GM18498 (cell line): ENCODE measurements at regions not wholly inside any gene's neighbourhood (a gene's known extent, or its start where the extent isn't known, plus 50 kb on each side); places are given as distances from the start of the nearest gene placed in this dataset.
"Not testable (repeated sequence)": the region's sequence is repeated elsewhere in the genome, so short reads cannot be mapped to it uniquely, and the experiment has no call there.

ENCODE experiments used
- ATAC-seq: cut with Tn5 transposase; IDR thresholded peaks from one replicate; pipeline ENCODE4 v1.9.1; 2021; ENCODE audit warnings: mild to moderate bottlenecking, moderate library complexity; ENCODE audit not compliant: unreplicated experiment

- ATAC-seq = no peak
Observed at GRCh38 chr21:27329255-27329851, 362.5 kb upstream of the ADAMTS5 start.

GRCh38 chr21:27326301-27326700, 359.4 kb upstream of the ADAMTS5 start:
- no peak for ATAC-seq

- ATAC-seq = no peak
Observed at GRCh38 chr21:27323331-27323730, 356.4 kb upstream of the ADAMTS5 start.

- no peak for ATAC-seq
Observed at GRCh38 chr21:27321791-27322190, 354.9 kb upstream of the ADAMTS5 start.

- no peak for ATAC-seq
Observed at GRCh38 chr21:27320868-27321267, 354.0 kb upstream of the ADAMTS5 start.

GRCh38 chr21:27317601-27318000, 350.7 kb upstream of the ADAMTS5 start:
- not testable (repeated sequence) for ATAC-seq

- no peak for ATAC-seq
Observed at GRCh38 chr21:27315373-27315772, 348.5 kb upstream of the ADAMTS5 start.

- no peak for ATAC-seq
Observed at GRCh38 chr21:27314131-27314530, 347.2 kb upstream of the ADAMTS5 start.

- ATAC-seq = no peak
Observed at GRCh38 chr21:27306791-27307775, 340.2 kb upstream of the ADAMTS5 start.

GRCh38 chr21:27306206-27306605, 339.3 kb upstream of the ADAMTS5 start:
- no peak for ATAC-seq

GRCh38 chr21:27301220-27301619, 334.3 kb upstream of the ADAMTS5 start:
- no peak for ATAC-seq

GRCh38 chr21:27300770-27301169, 333.9 kb upstream of the ADAMTS5 start:
- ATAC-seq = no peak

- no peak for ATAC-seq
Observed at GRCh38 chr21:27298465-27298864, 331.6 kb upstream of the ADAMTS5 start.

- ATAC-seq = no peak
Observed at GRCh38 chr21:27293239-27293638, 326.4 kb upstream of the ADAMTS5 start.

GRCh38 chr21:27292783-27293182, 325.9 kb upstream of the ADAMTS5 start:
- no peak for ATAC-seq

GRCh38 chr21:27292229-27292628, 325.3 kb upstream of the ADAMTS5 start:
- no peak for ATAC-seq

- no peak for ATAC-seq
Observed at GRCh38 chr21:27291006-27291405, 324.1 kb upstream of the ADAMTS5 start.

GRCh38 chr21:27290028-27290427, 323.1 kb upstream of the ADAMTS5 start:
- ATAC-seq = no peak

GRCh38 chr21:27286760-27287159, 319.9 kb upstream of the ADAMTS5 start:
- no peak for ATAC-seq

GRCh38 chr21:27277110-27277509, 310.2 kb upstream of the ADAMTS5 start:
- no peak for ATAC-seq

- no peak for ATAC-seq
Observed at GRCh38 chr21:27275294-27275927, 308.5 kb upstream of the ADAMTS5 start.

- no peak for ATAC-seq
Observed at GRCh38 chr21:27269644-27270043, 302.8 kb upstream of the ADAMTS5 start.
